ENCODE measurements at regions not wholly inside any gene's neighbourhood (a gene's known extent, or its start where the extent isn't known, plus 50 kb on each side); places are given as distances from the start of the nearest gene placed in this dataset.

DNA sequence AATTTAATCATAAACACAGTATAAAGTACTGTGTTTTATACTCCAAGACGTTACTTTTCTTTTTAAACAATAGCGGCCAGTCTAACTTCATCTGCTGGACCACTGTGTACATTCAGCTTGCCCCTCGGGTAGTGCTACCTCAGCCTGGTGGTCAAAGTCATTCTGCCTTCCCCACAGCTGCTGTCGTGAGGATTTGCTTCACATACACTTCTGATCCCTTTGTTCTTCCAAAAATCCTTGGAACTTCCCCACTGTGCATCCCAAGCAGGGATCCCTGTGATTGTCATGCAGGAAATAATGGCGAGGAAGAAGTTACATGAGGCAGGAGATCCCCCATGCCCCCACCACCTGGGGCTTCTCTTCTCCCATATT is 234.9 kb upstream of the STARD13 start:
- Histone ChIP-seq H3K4me2 (ENCODE audit: low read length) (no peak overlapping the region), H3K14ac (ENCODE audit: low read length) (no peak overlapping the region), H4K12ac (ENCODE audit: low read depth, low read length) (no peak overlapping the region), H4K8ac (ENCODE audit: low read depth, low read length) (no peak overlapping the region), H3K79me2 (ENCODE audit: control insufficient read depth, insufficient read depth, low read length, poor library complexity) (no peaks in the 10 kb centered on the region), H4K91ac (ENCODE audit: low read depth, low read length) (no peak overlapping the region), H2BK5ac (ENCODE audit: low read depth, low read length, poor library complexity) (no peak overlapping the region), H3K27me3 (ENCODE audit: insufficient read depth, low read length) (no peaks in the 10 kb centered on the region), H3K9me3 (ENCODE audit: insufficient read depth, low read depth, low read length) (no peaks in the 10 kb centered on the region), H3K27ac (ENCODE audit: low read depth, low read length) (no peak overlapping the region), H3K4ac (ENCODE audit: low read depth, low read length) (no peak overlapping the region), H3K23ac (ENCODE audit: low read length) (no peak overlapping the region), H2BK120ac (ENCODE audit: insufficient read depth, low read length, poor library complexity) (no peak overlapping the region), H3K4me1 (ENCODE audit: control insufficient read depth in 1 of 2, insufficient read depth in 2 of 2, low read length in 2 of 2) (no peaks in the 10 kb centered on the region), H2AFZ (ENCODE audit: insufficient read depth, low read length, poor library complexity) (no peak overlapping the region), H3K9ac (ENCODE audit: low read length) (no peak overlapping the region), H3K36me3 (ENCODE audit: control insufficient read depth in 1 of 2, insufficient read depth in 2 of 2, low read length in 2 of 2) (no peaks in the 10 kb centered on the region), H2BK12ac (ENCODE audit: low read length) (no peak overlapping the region), H3K4me3 (ENCODE audit: low read depth, low read length) (no peak overlapping the region), H2AK5ac (ENCODE audit: low read length) (no peak overlapping the region), H3K18ac (ENCODE audit: low read length) (no peak overlapping the region), H3K79me1 (ENCODE audit: low read length) (no peaks in the 10 kb centered on the region)
- WGBS (ENCODE audit: extremely low coverage, insufficient coverage, insufficient read length), result no CpG with 5 or more reads among the region's 5 CpGs
- no peak for DNase-seq

- Histone ChIP-seq H3K23ac (ENCODE audit: low read length) (no peak overlapping the region), H4K8ac (ENCODE audit: low read depth, low read length) (no peak overlapping the region), H2BK12ac (ENCODE audit: low read length) (no peak overlapping the region), H3K4me3 (ENCODE audit: low read depth, low read length) (no peak overlapping the region), H2AK5ac (ENCODE audit: low read length) (no peak overlapping the region), H3K9me3 (ENCODE audit: insufficient read depth, low read depth, low read length) (no peaks in the 10 kb centered on the region), H3K79me1 (ENCODE audit: low read length) (no peaks in the 10 kb centered on the region), H3K18ac (ENCODE audit: low read length) (no peak overlapping the region), H3K79me2 (ENCODE audit: control insufficient read depth, insufficient read depth, low read length, poor library complexity) (no peaks in the 10 kb centered on the region), H2BK5ac (ENCODE audit: low read depth, low read length, poor library complexity) (no peak overlapping the region), H3K14ac (ENCODE audit: low read length) (no peak overlapping the region), H3K4me1 (ENCODE audit: control insufficient read depth in 1 of 2, insufficient read depth in 2 of 2, low read length in 2 of 2) (no peaks in the 10 kb centered on the region), H3K27me3 (ENCODE audit: insufficient read depth, low read length) (no peaks in the 10 kb centered on the region), H2AFZ (ENCODE audit: insufficient read depth, low read length, poor library complexity) (no peak overlapping the region), H3K36me3 (ENCODE audit: control insufficient read depth in 1 of 2, insufficient read depth in 2 of 2, low read length in 2 of 2) (no peaks in the 10 kb centered on the region), H3K4ac (ENCODE audit: low read depth, low read length) (no peak overlapping the region), H3K27ac (ENCODE audit: low read depth, low read length) (no peak overlapping the region), H4K91ac (ENCODE audit: low read depth, low read length) (no peak overlapping the region), H2BK120ac (ENCODE audit: insufficient read depth, low read length, poor library complexity) (no peak overlapping the region), H3K9ac (ENCODE audit: low read length) (no peak overlapping the region), H4K12ac (ENCODE audit: low read depth, low read length) (no peak overlapping the region), H3K4me2 (ENCODE audit: low read length) (no peak overlapping the region)
- no peak for DNase-seq
- no CpG with 5 or more reads among the region's 1 CpG for WGBS (ENCODE audit: extremely low coverage, insufficient coverage, insufficient read length)
Observed at GRCh38 chr13:33524086-33524485, 238.5 kb upstream of the STARD13 start.

- no peaks in the 10 kb centered on the region for H3K79me2 ChIP-seq (ENCODE audit: control insufficient read depth, insufficient read depth, low read length, poor library complexity)
- H3K9me3 ChIP-seq (ENCODE audit: insufficient read depth, low read depth, low read length), result no peaks in the 10 kb centered on the region
- no peak overlapping the region for H2AK5ac ChIP-seq (ENCODE audit: low read length)
- no peak overlapping the region for H3K4me2 ChIP-seq (ENCODE audit: low read length)
- no peak overlapping the region for H3K4ac ChIP-seq (ENCODE audit: low read depth, low read length)
- no peaks in the 10 kb centered on the region for H3K27me3 ChIP-seq (ENCODE audit: insufficient read depth, low read length)
- H3K18ac ChIP-seq (ENCODE audit: low read length), result no peak overlapping the region
- no peak overlapping the region for H2AFZ ChIP-seq (ENCODE audit: insufficient read depth, low read length, poor library complexity)
- no peak overlapping the region for H2BK12ac ChIP-seq (ENCODE audit: low read length)
- H2BK5ac ChIP-seq (ENCODE audit: low read depth, low read length, poor library complexity), result no peak overlapping the region
- no peaks in the 10 kb centered on the region for H3K79me1 ChIP-seq (ENCODE audit: low read length)
- H3K36me3 ChIP-seq (ENCODE audit: control insufficient read depth in 1 of 2, insufficient read depth in 2 of 2, low read length in 2 of 2), result no peaks in the 10 kb centered on the region
- no peak overlapping the region for H3K14ac ChIP-seq (ENCODE audit: low read length)
- no peak overlapping the region for H3K27ac ChIP-seq (ENCODE audit: low read depth, low read length)
- H2BK120ac ChIP-seq (ENCODE audit: insufficient read depth, low read length, poor library complexity), result no peak overlapping the region
- H3K9ac ChIP-seq (ENCODE audit: low read length), result no peak overlapping the region
- no peak overlapping the region for H4K12ac ChIP-seq (ENCODE audit: low read depth, low read length)
- no peak overlapping the region for H3K23ac ChIP-seq (ENCODE audit: low read length)
- H3K4me1 ChIP-seq (ENCODE audit: control insufficient read depth in 1 of 2, insufficient read depth in 2 of 2, low read length in 2 of 2), result no peaks in the 10 kb centered on the region
- no peak overlapping the region for H4K91ac ChIP-seq (ENCODE audit: low read depth, low read length)
- no peak for DNase-seq
- no peak overlapping the region for H4K8ac ChIP-seq (ENCODE audit: low read depth, low read length)
- H3K4me3 ChIP-seq (ENCODE audit: low read depth, low read length), result no peak overlapping the region
- WGBS (ENCODE audit: extremely low coverage, insufficient coverage, insufficient read length), result no CpG with 5 or more reads among the region's 4 CpGs
Observed at GRCh38 chr13:33525763-33526162, 240.2 kb upstream of the STARD13 start.

- no peak overlapping the region for H4K91ac ChIP-seq (ENCODE audit: low read depth, low read length)
- no peak overlapping the region for H3K4me2 ChIP-seq (ENCODE audit: low read length)
- H3K4me3 ChIP-seq (ENCODE audit: low read depth, low read length), result no peak overlapping the region
- no peaks in the 10 kb centered on the region for H3K36me3 ChIP-seq (ENCODE audit: control insufficient read depth in 1 of 2, insufficient read depth in 2 of 2, low read length in 2 of 2)
- H2BK5ac ChIP-seq (ENCODE audit: low read depth, low read length, poor library complexity), result no peak overlapping the region
- no peaks in the 10 kb centered on the region for H3K79me1 ChIP-seq (ENCODE audit: low read length)
- H3K27me3 ChIP-seq (ENCODE audit: insufficient read depth, low read length), result no peaks in the 10 kb centered on the region
- H3K79me2 ChIP-seq (ENCODE audit: control insufficient read depth, insufficient read depth, low read length, poor library complexity), result no peaks in the 10 kb centered on the region
- H3K14ac ChIP-seq (ENCODE audit: low read length), result no peak overlapping the region
- H3K18ac ChIP-seq (ENCODE audit: low read length), result no peak overlapping the region
- no peak overlapping the region for H3K4ac ChIP-seq (ENCODE audit: low read depth, low read length)
- no peak overlapping the region for H4K8ac ChIP-seq (ENCODE audit: low read depth, low read length)
- no peak overlapping the region for H3K23ac ChIP-seq (ENCODE audit: low read length)
- H3K9ac ChIP-seq (ENCODE audit: low read length), result no peak overlapping the region
- H3K27ac ChIP-seq (ENCODE audit: low read depth, low read length), result no peak overlapping the region
- H2AK5ac ChIP-seq (ENCODE audit: low read length), result no peak overlapping the region
- no peak overlapping the region for H2AFZ ChIP-seq (ENCODE audit: insufficient read depth, low read length, poor library complexity)
- no peak overlapping the region for H2BK12ac ChIP-seq (ENCODE audit: low read length)
- no peak for DNase-seq
- WGBS (ENCODE audit: extremely low coverage, insufficient coverage, insufficient read length), result 100% methylated on average over 1 of the region's 3 CpGs
- no peak overlapping the region for H2BK120ac ChIP-seq (ENCODE audit: insufficient read depth, low read length, poor library complexity)
- H3K9me3 ChIP-seq (ENCODE audit: insufficient read depth, low read depth, low read length), result no peaks in the 10 kb centered on the region
- H4K12ac ChIP-seq (ENCODE audit: low read depth, low read length), result no peak overlapping the region
- no peaks in the 10 kb centered on the region for H3K4me1 ChIP-seq (ENCODE audit: control insufficient read depth in 1 of 2, insufficient read depth in 2 of 2, low read length in 2 of 2)
Observed at GRCh38 chr13:33526718-33527117, 241.2 kb upstream of the STARD13 start.

Data from trophoblast cell (in vitro differentiated cells and primary cell).